ENCODE measurements at regions not wholly inside any gene's neighbourhood (a gene's known extent, or its start where the extent isn't known, plus 50 kb on each side); places are given as distances from the start of the nearest gene placed in this dataset.

GRCh38 chr7:28296571-28297483, 115.5 kb upstream of the CREB5 start:
- peak; percentile 49 for DNase-seq

GRCh38 chr7:28297801-28298459, 114.4 kb upstream of the CREB5 start:
- no peak for DNase-seq

DNA sequence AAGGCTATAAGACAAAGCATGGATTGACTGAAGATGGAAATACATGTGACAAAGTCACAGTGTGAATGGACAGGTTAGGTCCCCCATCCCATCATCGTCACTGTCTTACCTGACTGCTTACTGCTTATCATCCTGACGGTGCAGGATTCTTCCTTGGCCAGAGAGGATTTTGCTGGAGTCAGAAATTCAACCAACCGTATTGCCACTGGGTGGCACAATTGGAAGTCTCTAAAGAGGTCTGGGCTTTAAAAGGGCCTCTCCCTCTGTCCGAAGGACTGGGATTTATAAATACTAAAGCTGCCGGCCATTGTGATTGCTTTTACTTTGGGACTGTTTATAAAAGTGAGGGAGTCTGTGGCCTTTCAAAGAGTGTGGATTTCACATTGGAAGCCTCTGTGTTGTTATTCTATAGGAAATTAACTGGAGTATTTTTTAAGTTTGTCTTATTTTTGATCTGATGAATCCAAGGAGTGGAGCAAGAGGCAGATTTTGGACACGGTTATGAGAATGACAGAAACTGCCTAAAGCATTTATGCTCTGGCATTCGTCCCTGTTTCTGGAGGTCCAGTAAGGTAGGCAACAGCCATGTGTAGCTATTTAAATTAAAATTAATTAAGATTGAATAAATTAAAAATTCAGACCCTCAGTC, 113.3 kb upstream of the CREB5 start:
- no peak for DNase-seq

GRCh38 chr7:28299556-28299955, 112.8 kb upstream of the CREB5 start:
- DNase-seq = no peak

GRCh38 chr7:28300488-28300887, 111.8 kb upstream of the CREB5 start:
- DNase-seq = no peak

DNA sequence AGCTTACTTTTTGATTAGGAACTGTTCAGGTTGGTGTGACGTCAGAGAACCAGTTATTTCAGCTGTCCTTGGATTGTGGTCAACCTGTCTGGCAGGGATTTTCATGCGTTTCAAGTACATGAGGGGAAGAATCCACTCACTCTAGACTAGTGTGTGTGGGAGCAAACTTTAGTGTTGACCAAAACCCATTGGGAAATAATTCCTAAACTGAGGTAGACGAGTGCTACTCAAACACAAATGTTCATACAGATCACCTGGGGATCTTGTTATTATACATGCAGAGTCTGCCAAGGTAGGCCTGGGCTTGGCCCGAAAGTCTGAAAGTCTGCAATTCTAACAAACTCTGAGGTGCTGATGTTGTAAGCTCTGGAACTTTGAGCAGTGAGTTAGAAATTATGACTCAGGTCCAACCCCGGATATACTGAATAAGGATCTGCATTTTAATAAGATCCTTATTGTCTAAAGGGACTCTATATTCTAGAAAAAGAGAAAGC, 111.1 kb upstream of the CREB5 start:
- no peak for DNase-seq

DNA sequence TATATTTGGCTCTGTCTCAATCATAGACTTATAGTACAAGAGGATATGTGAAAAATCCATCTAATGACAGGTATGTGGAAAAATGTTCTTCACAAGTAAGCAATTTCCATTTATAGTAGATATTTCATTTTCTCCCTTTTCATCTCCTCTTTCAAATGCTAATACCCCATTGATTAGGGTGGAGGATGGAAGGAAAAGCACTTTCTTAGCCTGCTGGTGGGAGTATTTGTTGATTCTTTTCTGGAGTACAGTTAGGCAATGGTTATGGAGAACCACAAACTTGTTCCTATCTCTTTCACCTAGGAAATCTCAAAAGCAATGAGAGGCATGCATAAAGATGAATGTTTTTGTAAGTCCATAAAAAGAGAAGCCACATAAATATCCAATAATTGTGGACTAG, 108.0 kb upstream of the CREB5 start:
- no peak for DNase-seq

DNA sequence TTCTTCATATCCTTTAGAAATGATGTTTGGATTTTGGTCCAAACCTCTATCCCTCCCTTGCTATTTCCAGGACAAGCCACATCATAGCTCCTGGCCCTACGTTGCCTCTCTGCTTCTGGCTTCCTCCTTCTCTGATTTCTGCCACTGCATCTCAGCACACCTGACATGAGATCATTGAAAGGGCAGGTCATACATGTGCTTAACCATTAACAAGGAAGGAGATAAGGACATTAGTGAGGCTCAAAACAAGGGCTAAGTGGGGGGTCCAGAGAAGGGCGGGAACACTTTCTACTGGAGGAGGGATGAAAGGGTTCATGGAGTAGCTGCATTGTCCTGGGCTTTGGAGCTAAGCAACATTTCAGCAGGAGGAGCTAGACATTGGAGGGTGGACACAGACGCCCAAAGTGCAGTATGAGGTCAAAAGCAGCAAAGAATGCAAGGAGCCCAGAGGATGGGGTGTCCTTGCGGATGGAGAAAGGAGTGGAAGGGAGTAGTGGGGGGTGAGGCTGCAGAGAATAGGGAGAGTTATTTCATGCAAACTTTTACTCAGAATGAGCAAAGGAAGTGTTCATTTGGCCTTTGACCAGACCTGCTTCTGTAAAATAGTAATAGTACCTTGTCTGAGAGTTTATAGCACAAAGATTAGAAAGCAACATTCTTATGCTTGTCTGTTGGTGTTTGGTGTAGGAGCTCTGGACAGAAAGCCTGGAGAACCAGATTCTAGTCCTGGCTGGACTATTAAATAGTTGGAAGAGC, 102.4 kb upstream of the CREB5 start:
- DNase-seq = no peak

- DNase-seq = no peak
Observed at GRCh38 chr7:28310460-28310848, 101.9 kb upstream of the CREB5 start.

GRCh38 chr7:28311670-28312069, 100.6 kb upstream of the CREB5 start:
- no peak for DNase-seq

DNA sequence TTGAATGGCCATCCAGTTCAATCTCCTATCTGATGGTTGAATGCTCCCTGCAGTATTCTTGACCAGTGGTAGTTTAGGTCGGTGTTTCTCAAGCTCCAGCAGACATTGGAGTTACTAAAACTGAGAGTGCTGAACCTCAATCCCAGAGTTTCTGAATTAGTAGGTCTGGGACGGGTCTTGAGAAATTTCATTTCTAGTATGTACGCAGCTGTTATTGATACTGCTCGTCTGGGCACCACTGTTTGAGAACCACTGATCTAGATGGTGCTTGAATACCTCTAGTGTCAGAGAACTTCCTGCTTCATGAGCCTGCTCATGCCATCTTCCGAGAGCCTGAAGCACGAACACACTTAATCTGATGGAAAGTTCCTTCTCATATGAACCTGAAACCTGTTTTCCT, 99.4 kb upstream of the CREB5 start:
- DNase-seq = no peak

DNA sequence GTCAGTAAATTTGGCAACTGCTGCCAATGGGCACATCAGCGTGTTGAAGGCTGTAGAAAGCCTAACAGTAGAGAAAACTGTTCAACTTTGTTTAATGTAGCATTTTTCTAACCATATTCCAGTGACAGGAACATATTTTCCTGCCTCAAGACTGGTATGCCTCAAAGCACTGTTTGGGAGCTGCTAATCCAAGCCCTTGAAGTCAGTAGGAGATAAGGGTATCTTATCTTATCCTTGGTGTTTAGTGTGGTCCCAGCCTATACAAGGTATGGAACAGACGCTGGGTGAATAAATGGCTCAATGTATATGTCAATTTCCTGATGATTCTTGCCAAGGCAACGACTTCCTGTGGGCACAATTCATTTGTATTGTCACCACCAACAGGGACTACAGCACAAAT, 97.5 kb upstream of the CREB5 start:
- DNase-seq = no peak

DNA sequence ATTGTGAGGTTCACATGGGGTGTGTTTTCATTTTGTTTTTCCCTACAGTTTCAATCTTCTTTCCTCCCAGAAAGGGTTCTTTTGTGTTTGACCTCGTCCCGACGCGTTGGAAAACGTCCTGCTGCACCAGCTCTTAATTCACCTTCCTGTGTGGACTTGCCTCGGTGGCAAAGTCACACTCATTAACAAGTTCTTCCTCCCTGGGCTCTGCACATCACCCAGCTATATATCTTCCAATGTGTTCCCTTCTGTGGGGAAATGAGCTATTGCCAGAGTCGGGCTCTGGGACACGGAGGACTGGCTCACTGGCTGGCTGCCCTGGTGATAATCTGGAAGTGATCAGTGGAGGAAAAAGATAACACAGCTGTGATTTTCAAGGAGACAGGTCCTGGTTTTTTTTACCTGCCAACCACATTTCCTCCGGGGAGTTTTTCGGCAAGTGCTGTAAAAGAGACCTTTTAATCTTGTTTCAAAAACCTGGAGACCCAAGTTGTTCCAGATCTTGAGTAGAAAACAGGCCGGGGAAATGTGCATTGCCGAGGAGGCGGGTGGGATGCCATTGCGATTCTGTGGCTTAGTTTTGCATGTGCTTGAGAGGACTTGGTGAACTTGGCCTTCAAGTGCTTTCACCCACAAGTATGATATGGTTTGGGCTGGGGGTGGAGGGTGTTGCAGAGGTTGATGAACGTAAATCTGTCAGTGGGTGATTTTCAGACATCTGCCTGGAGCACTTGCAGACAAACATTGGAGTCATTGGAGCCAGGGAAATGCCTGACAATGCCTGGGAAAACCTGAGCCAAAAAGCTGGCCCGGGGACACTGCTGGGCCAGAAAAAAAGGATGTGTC, 96.5 kb upstream of the CREB5 start:
- no peak for DNase-seq

- no peak for DNase-seq
Observed at GRCh38 chr7:28316489-28316888, 95.8 kb upstream of the CREB5 start.

- DNase-seq = no peak
Observed at GRCh38 chr7:28318101-28318762, 94.1 kb upstream of the CREB5 start.

GRCh38 chr7:28323833-28324232, 88.5 kb upstream of the CREB5 start:
- DNase-seq = no peak

DNA sequence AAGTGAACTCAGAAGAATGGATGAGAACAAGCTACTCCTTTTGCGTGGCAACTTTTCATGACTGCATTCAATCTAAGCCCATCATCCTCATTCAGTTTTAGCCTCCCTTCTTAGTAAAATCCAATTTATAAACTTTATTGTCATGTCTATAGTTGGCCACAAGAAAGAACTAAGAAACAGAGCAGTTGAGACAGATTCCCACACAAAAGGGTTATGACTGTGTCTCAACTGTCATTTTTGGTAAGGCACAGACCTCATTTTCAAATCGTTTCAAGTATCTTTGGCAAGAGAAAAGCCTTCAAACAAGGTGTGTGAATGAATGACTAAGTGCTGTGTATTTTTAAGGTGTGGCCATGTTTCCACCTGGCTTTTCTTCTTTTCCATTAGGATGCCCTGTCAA, 84.2 kb upstream of the CREB5 start:
- DNase-seq = no peak

DNA sequence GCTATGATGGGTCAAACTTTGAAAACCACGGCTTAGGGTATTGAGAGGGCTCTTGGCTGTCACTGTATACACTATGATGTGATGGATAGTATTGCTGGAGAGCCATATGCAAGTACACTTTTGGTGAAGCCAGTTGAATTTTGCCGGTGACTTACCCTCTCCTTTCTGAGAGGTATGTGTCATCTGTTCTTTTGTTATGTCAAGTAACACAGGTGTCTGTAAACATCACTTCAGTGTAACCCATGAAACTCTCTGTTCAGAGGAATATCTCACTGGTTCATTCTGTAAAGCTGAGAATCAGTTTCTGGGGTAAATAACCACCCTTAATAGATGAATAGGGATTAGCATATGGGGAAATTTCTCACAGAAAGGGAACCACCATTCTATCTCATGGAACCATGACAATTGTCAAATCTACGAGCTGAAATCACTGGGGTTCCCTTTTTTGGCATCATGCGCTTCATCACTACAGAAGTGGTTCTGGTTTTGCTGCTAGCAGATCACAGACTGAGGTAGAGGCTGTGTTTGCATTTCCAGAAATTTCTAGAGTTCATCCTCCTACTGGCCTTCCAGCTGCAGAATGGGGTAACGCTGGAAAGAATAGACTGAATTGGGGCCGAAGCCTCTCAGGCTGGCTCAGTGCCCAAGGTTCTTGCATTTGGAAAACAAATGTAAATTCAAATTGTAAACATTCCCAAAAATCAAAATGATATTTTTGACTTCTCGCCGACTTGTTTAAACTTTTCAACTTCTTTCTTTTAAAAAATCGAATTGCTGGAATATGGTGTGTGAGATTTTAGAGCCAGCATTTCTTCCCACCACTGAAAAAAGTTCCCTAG, 83.3 kb upstream of the CREB5 start:
- DNase-seq = no peak

- no peak for DNase-seq
Observed at GRCh38 chr7:28329661-28330363, 82.5 kb upstream of the CREB5 start.
